Trophoblast cell (in vitro differentiated cells and primary cell): ENCODE measurements at regions not wholly inside any gene's neighbourhood (a gene's known extent, or its start where the extent isn't known, plus 50 kb on each side); places are given as distances from the start of the nearest gene placed in this dataset.

ENCODE experiments used
- DNase-seq, 2 donors: peaks; one replicate each; pipeline ENCODE4 v3.0.0-alpha.2; 2016
- H2AFZ ChIP-seq: 2 replicates; pipeline ENCODE4 v1.6.1; 2013; ENCODE audit warnings: low read length, moderate library complexity, mild to moderate bottlenecking; ENCODE audit not compliant: insufficient read depth, poor library complexity
- H2AK5ac ChIP-seq: 2 replicates; pipeline ENCODE4 v1.6.1; 2013; ENCODE audit warnings: mild to moderate bottlenecking, low read length
- H2BK120ac ChIP-seq: 2 replicates; pipeline ENCODE4 v1.6.1; 2013; ENCODE audit warnings: low read length, mild to moderate bottlenecking, moderate library complexity; ENCODE audit not compliant: insufficient read depth, poor library complexity
- H2BK12ac ChIP-seq: 2 replicates; pipeline ENCODE4 v1.6.1; 2013; ENCODE audit warnings: mild to moderate bottlenecking, low read length, moderate library complexity
- H2BK5ac ChIP-seq: 2 replicates; pipeline ENCODE4 v1.6.1; 2013; ENCODE audit warnings: low read length, low read depth, moderate library complexity, mild to moderate bottlenecking; ENCODE audit not compliant: poor library complexity
- H3K14ac ChIP-seq: 2 replicates; pipeline ENCODE4 v1.6.1; 2013; ENCODE audit warnings: mild to moderate bottlenecking, low read length
- H3K18ac ChIP-seq: 2 replicates; pipeline ENCODE4 v1.6.1; 2013; ENCODE audit warnings: mild to moderate bottlenecking, low read length
- H3K23ac ChIP-seq: 2 replicates; pipeline ENCODE4 v1.6.1; 2013; ENCODE audit warnings: low read length
- H3K27ac ChIP-seq: 2 replicates; pipeline ENCODE4 v1.5.1; 2013; ENCODE audit warnings: low read depth, mild to moderate bottlenecking, inconsistent platforms, low read length, moderate library complexity
- H3K27me3 ChIP-seq: 2 replicates; pipeline ENCODE4 v1.6.1; 2013; ENCODE audit warnings: inconsistent platforms, mild to moderate bottlenecking, low read length, moderate library complexity; ENCODE audit not compliant: insufficient read depth
- H3K36me3 ChIP-seq, 2 experiments: 1 replicate in 1 of 2; 2 replicates in 1 of 2; pipeline ENCODE4 v1.6.1; 2013; ENCODE audit warnings: low read length in 2 of 2, mild to moderate bottlenecking in 2 of 2, moderate library complexity in 1 of 2; ENCODE audit not compliant: insufficient read depth in 2 of 2, control insufficient read depth in 1 of 2
- H3K4ac ChIP-seq: 2 replicates; pipeline ENCODE4 v1.6.1; 2013; ENCODE audit warnings: low read depth, mild to moderate bottlenecking, low read length, moderate library complexity
- H3K4me1 ChIP-seq, 2 experiments: 1 replicate in 1 of 2; 2 replicates in 1 of 2; pipeline ENCODE4 v1.6.1; 2013; ENCODE audit warnings: low read length in 2 of 2, mild to moderate bottlenecking in 2 of 2, moderate library complexity in 1 of 2; ENCODE audit not compliant: insufficient read depth in 2 of 2, control insufficient read depth in 1 of 2
- H3K4me2 ChIP-seq: 2 replicates; pipeline ENCODE4 v1.6.1; 2013; ENCODE audit warnings: inconsistent platforms, mild to moderate bottlenecking, low read length, moderate library complexity
- H3K4me3 ChIP-seq: 2 replicates; pipeline ENCODE4 v1.5.1; 2013; ENCODE audit warnings: mild to moderate bottlenecking, low read depth, low read length, inconsistent platforms
- H3K79me1 ChIP-seq: one replicate; pipeline ENCODE4 v1.6.1; 2013; ENCODE audit warnings: low read length
- H3K79me2 ChIP-seq: 2 replicates; pipeline ENCODE4 v1.6.1; 2013; ENCODE audit warnings: low read length, mild to moderate bottlenecking; ENCODE audit not compliant: control insufficient read depth, insufficient read depth, poor library complexity
- H3K9ac ChIP-seq: 2 replicates; pipeline ENCODE4 v1.6.1; 2013; ENCODE audit warnings: mild to moderate bottlenecking, low read length
- H3K9me3 ChIP-seq: 2 replicates; pipeline ENCODE4 v1.6.1; 2013; ENCODE audit warnings: low read depth, mild to moderate bottlenecking, control low read depth, inconsistent platforms, low read length; ENCODE audit not compliant: insufficient read depth
- H4K12ac ChIP-seq: 2 replicates; pipeline ENCODE4 v1.6.1; 2013; ENCODE audit warnings: low read depth, mild to moderate bottlenecking, low read length, moderate library complexity
- H4K8ac ChIP-seq: 2 replicates; pipeline ENCODE4 v1.6.1; 2013; ENCODE audit warnings: low read depth, mild to moderate bottlenecking, low read length, moderate library complexity
- H4K91ac ChIP-seq: one replicate; pipeline ENCODE4 v1.6.1; 2013; ENCODE audit warnings: low read depth, mild to moderate bottlenecking, low read length, moderate library complexity
- WGBS: extraction: QIAGEN DNeasy Blood & Tissue Kit; methylation state at CpG from one replicate; pipeline ENCODE4 v1.1.7; 2013; ENCODE audit warnings: missing lambda C conversion rate; ENCODE audit not compliant: insufficient read length, insufficient coverage; ENCODE audit errors: extremely low coverage; 5-methylcytosine and 5-hydroxymethylcytosine counted together

DNA sequence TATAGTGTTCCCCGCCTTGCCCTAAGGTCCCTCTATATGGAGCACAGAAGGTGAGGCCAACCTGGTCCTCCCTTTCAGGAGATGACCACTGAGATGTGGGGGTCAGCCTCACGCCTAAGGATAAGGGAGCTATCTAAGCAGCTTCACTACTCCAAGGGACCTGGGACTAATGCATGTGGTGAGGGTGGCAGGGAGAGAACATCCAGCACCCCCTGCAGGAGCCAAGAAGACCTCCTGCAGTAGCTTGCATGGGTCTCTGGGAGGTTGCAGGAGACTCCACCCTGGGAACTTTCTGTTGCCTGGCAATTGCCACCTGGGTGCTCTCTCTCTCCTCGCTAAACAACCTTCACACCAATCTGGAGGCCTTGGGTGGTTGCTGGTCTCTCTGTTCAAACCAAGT lies 93.0 kb upstream of the KLHL29 start:
- peaks cover 0 to 6% of the 10 kb centered on the region in 2 experiments for H3K4me1 ChIP-seq
- no peak for DNase-seq
- no peak overlapping the region for H2BK5ac ChIP-seq
- no peak overlapping the region for H2AK5ac ChIP-seq
- H3K27ac ChIP-seq: no peak overlapping the region
- no peak overlapping the region for H2AFZ ChIP-seq
- no peak overlapping the region for H4K12ac ChIP-seq
- H4K91ac ChIP-seq: no peak overlapping the region
- no peak overlapping the region for H3K14ac ChIP-seq
- WGBS: no CpG with 5 or more reads among the region's 3 CpGs
- H2BK120ac ChIP-seq: no peak overlapping the region
- H3K36me3 ChIP-seq: no peaks in the 10 kb centered on the region
- H3K79me1 ChIP-seq: peaks cover 6% of the 10 kb centered on the region
- H3K79me2 ChIP-seq: no peaks in the 10 kb centered on the region
- no peaks in the 10 kb centered on the region for H3K27me3 ChIP-seq
- no peak overlapping the region for H3K4me2 ChIP-seq
- H3K18ac ChIP-seq: no peak overlapping the region
- no peak overlapping the region for H2BK12ac ChIP-seq
- H3K23ac ChIP-seq: no peak overlapping the region
- no peak overlapping the region for H4K8ac ChIP-seq
- H3K9ac ChIP-seq: no peak overlapping the region
- H3K4ac ChIP-seq: no peak overlapping the region
- H3K4me3 ChIP-seq: no peak overlapping the region
- no peaks in the 10 kb centered on the region for H3K9me3 ChIP-seq

DNA sequence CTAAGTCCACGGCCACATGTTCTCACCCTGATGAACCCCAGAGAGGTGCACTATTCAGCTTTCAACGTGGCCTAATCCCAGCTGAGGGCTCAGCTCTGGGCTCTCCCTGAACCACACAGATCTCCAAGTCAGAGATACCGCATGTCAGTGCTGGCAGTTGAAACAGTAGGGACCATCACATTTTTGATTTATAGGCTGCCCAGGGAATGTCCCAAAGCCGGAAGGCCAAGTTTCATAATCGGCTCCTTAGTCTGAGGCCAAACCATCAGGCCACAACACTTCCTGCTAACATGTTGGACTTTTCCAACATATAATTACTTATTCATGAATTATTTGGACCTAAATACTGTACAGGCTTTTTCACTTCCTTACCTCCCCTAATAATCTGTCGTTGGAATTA lies 91.9 kb upstream of the KLHL29 start:
- Histone ChIP-seq H3K27me3 (no peaks in the 10 kb centered on the region), H3K36me3 (no peaks in the 10 kb centered on the region), H3K18ac (no peak overlapping the region), H3K79me2 (no peaks in the 10 kb centered on the region), H2BK120ac (no peak overlapping the region), H4K8ac (no peak overlapping the region), H3K4ac (no peak overlapping the region), H3K27ac (no peak overlapping the region), H3K23ac (no peak overlapping the region), H4K91ac (no peak overlapping the region), H2BK12ac (no peak overlapping the region), H3K79me1 (no peaks in the 10 kb centered on the region), H4K12ac (no peak overlapping the region), H3K4me3 (no peak overlapping the region), H3K9me3 (no peaks in the 10 kb centered on the region), H3K14ac (no peak overlapping the region), H2AFZ (no peak overlapping the region), H3K4me2 (no peak overlapping the region), H2AK5ac (no peak overlapping the region), H3K4me1 (no peaks in the 10 kb centered on the region), H2BK5ac (no peak overlapping the region), H3K9ac (no peak overlapping the region)
- DNase-seq: no peak
- no CpG with 5 or more reads among the region's 6 CpGs for WGBS

GRCh38 chr2:23293731-23294130 lies 91.2 kb upstream of the KLHL29 start:
- no peaks in the 10 kb centered on the region for H3K4me1 ChIP-seq
- H3K4me3 ChIP-seq: no peak overlapping the region
- H2BK120ac ChIP-seq: no peak overlapping the region
- no peak overlapping the region for H4K91ac ChIP-seq
- H3K79me2 ChIP-seq: no peaks in the 10 kb centered on the region
- H3K9ac ChIP-seq: no peak overlapping the region
- H2AFZ ChIP-seq: no peak overlapping the region
- H3K4ac ChIP-seq: no peak overlapping the region
- no peak overlapping the region for H3K27ac ChIP-seq
- no peak overlapping the region for H2AK5ac ChIP-seq
- H3K36me3 ChIP-seq: no peaks in the 10 kb centered on the region
- no peak overlapping the region for H3K14ac ChIP-seq
- no peak overlapping the region for H4K12ac ChIP-seq
- H2BK12ac ChIP-seq: no peak overlapping the region
- H4K8ac ChIP-seq: no peak overlapping the region
- no peak overlapping the region for H3K18ac ChIP-seq
- H3K27me3 ChIP-seq: no peaks in the 10 kb centered on the region
- H3K79me1 ChIP-seq: no peaks in the 10 kb centered on the region
- no peak overlapping the region for H3K23ac ChIP-seq
- WGBS: no CpG with 5 or more reads among the region's 7 CpGs
- no peak overlapping the region for H3K4me2 ChIP-seq
- H2BK5ac ChIP-seq: no peak overlapping the region
- DNase-seq: no peak
- no peaks in the 10 kb centered on the region for H3K9me3 ChIP-seq

- WGBS: no CpG with 5 or more reads among the region's 4 CpGs
- Histone ChIP-seq H3K27ac (no peak overlapping the region), H3K23ac (no peak overlapping the region), H3K4me3 (no peak overlapping the region), H3K79me2 (no peaks in the 10 kb centered on the region), H3K4me2 (no peak overlapping the region), H2BK5ac (no peak overlapping the region), H3K14ac (no peak overlapping the region), H4K12ac (no peak overlapping the region), H4K8ac (no peak overlapping the region), H3K27me3 (no peaks in the 10 kb centered on the region), H3K18ac (no peak overlapping the region), H3K9ac (no peak overlapping the region), H2BK120ac (no peak overlapping the region), H4K91ac (no peak overlapping the region), H3K4me1 (no peaks in the 10 kb centered on the region), H3K36me3 (no peaks in the 10 kb centered on the region), H2AFZ (no peak overlapping the region), H3K79me1 (no peaks in the 10 kb centered on the region), H2AK5ac (no peak overlapping the region), H3K4ac (no peak overlapping the region), H3K9me3 (no peaks in the 10 kb centered on the region), H2BK12ac (no peak overlapping the region)
- no peak for DNase-seq
Observed at GRCh38 chr2:23294238-23294637, 90.7 kb upstream of the KLHL29 start.
